A549 (cell line): ENCODE measurements at regions not wholly inside any gene's neighbourhood (a gene's known extent, or its start where the extent isn't known, plus 50 kb on each side); places are given as distances from the start of the nearest gene placed in this dataset.

Source experiments
- ATAC-seq, 2 experiments: fragments of 200-7000 bp in 1 of 2; fragments of >200 bp in 1 of 2; cut with Nextera tagmentation in 1 of 2; cut with Tn5 transposase in 1 of 2; 3 replicates each; pipeline versions ENCODE4 v1.8.0 to v1.9.1; 2018 to 2020; ENCODE audit warnings: mild to moderate bottlenecking in 1 of 2, moderate library complexity in 1 of 2
- CTCF ChIA-PET: fragments of 300-600 bp; sonication (Branson Sonifier 250); formaldehyde crosslinking; extraction: SDS; loops from one replicate; lab custom pipeline; 2021; ENCODE audit warnings: antibody characterized with exemption, inconsistent platforms; lab: Yijun Ruan, JAX
- POLR2A ChIA-PET: fragments of 350-600 bp; formaldehyde crosslinking; extraction: SDS; loops from one replicate; lab custom pipeline; 2021; ENCODE audit warnings: antibody characterized with exemption, inconsistent platforms; lab: Yijun Ruan, JAX
- DNase-seq, 2 experiments: peaks; one replicate each; pipeline versions ENCODE4 v3.0.0 to v3.0.0-alpha.2; 2011 to 2016; ENCODE audit warnings: low read depth in 1 of 2, low spot score in 1 of 2
- FAIRE-seq: peaks from 2 replicates; lab custom pipeline; 2011; peaks lifted over from hg19 to GRCh38; lab: Jason Lieb, UNC
- H3K27ac ChIP-seq, 2 experiments: fragments of >200 bp; sonication (Bioruptor Twin); formaldehyde crosslinking; 3 replicates each; pipeline ENCODE4 v1.5.1; 2016 to 2017
- H3K4me1 ChIP-seq: fragments of >200 bp; sonication (Bioruptor Twin); formaldehyde crosslinking; 3 replicates; pipeline ENCODE4 v1.6.1; 2016
- H3K4me2 ChIP-seq: fragments of >200 bp; sonication (Bioruptor Twin); formaldehyde crosslinking; 3 replicates; pipeline ENCODE4 v1.6.1; 2016
- H3K4me3 ChIP-seq: fragments of >200 bp; sonication (Bioruptor Twin); formaldehyde crosslinking; 3 replicates; pipeline ENCODE4 v1.5.1; 2016
- H3K9me3 ChIP-seq: fragments of >200 bp; sonication (Bioruptor Twin); formaldehyde crosslinking; 3 replicates; pipeline ENCODE4 v1.6.1; 2016
- ATOH8 ChIP-seq: fragments of 250-450 bp; sonication (Bioruptor Pico); IDR thresholded peaks from 2 replicates; pipeline ENCODE4 v1.5.0; 2020; ENCODE audit warnings: low read depth, mild to moderate bottlenecking, moderate library complexity
- CHD2 ChIP-seq: fragments of 150-350 bp; IDR thresholded peaks from 2 replicates; pipeline ENCODE4 v1.6.1; 2014; ENCODE audit warnings: low read length; ENCODE audit not compliant: partially characterized antibody
- CHD4 ChIP-seq: fragments of 200-600 bp; sonication (generic); IDR thresholded peaks from 2 replicates; pipeline ENCODE4 v1.6.1; 2016; ENCODE audit warnings: antibody characterized with exemption, mild to moderate bottlenecking, borderline replicate concordance
- CTCF ChIP-seq: fragments of >200 bp; sonication (Bioruptor Twin); formaldehyde crosslinking; IDR thresholded peaks from 3 replicates; pipeline ENCODE4 v1.5.1; 2016
- FOSB ChIP-seq: fragments of 250-450 bp; sonication (Bioruptor Pico); IDR thresholded peaks from 2 replicates; pipeline ENCODE4 v1.5.0; 2020; ENCODE audit warnings: mild to moderate bottlenecking, moderate library complexity
- FOSL2 ChIP-seq, 2 experiments: fragments of 450-650 bp in 1 of 2; fragments of >200 bp in 1 of 2; sonication (Bioruptor Twin) in 1 of 2; formaldehyde crosslinking; IDR thresholded peaks; 2 replicates each; pipeline versions ENCODE4 v1.5.0 to v1.6.1; 2016 to 2020; ENCODE audit warnings: mild to moderate bottlenecking in 1 of 2, moderate library complexity in 1 of 2
- FOXS1 ChIP-seq: fragments of 250-450 bp; sonication (Bioruptor Pico); IDR thresholded peaks from 2 replicates; pipeline ENCODE4 v1.5.0; 2020; ENCODE audit warnings: mild to moderate bottlenecking, moderate library complexity
- HOXA7 ChIP-seq: fragments of 250-450 bp; sonication (Bioruptor Pico); IDR thresholded peaks from 2 replicates; pipeline ENCODE4 v1.5.0; 2020; ENCODE audit warnings: mild to moderate bottlenecking, moderate library complexity
- KDM1A ChIP-seq: fragments of 200-600 bp; sonication (generic); IDR thresholded peaks from 2 replicates; pipeline ENCODE4 v1.6.1; 2016; ENCODE audit warnings: low read depth, mild to moderate bottlenecking
- MAZ ChIP-seq: fragments of 150-350 bp; IDR thresholded peaks from 2 replicates; pipeline ENCODE4 v1.6.1; 2014; ENCODE audit warnings: antibody characterized with exemption, low read depth, low read length, borderline replicate concordance
- MYC ChIP-seq: IDR thresholded peaks from 2 replicates; pipeline ENCODE4 v1.6.1; 2012; ENCODE audit warnings: mild to moderate bottlenecking, inconsistent platforms, low read length, improper control_type of control experiment, borderline replicate concordance
- PHF8 ChIP-seq: fragments of 200-600 bp; sonication (generic); IDR thresholded peaks from 2 replicates; pipeline ENCODE4 v1.6.1; 2016; ENCODE audit warnings: low read depth, mild to moderate bottlenecking, antibody characterized with exemption, moderate library complexity, borderline replicate concordance
- RAD21 ChIP-seq, 2 experiments: fragments of >200 bp in 1 of 2; sonication (Bioruptor Twin) in 1 of 2; formaldehyde crosslinking in 1 of 2; IDR thresholded peaks in 1 of 2; conservative IDR thresholded peaks in 1 of 2; 2 replicates in 1 of 2; 3 replicates in 1 of 2; pipeline ENCODE4 v1.6.1; 2012 to 2018; ENCODE audit warnings: inconsistent platforms in 1 of 2
- REST ChIP-seq: fragments of 200-600 bp; sonication (generic); IDR thresholded peaks from 2 replicates; pipeline ENCODE4 v1.6.1; 2016; ENCODE audit warnings: antibody characterized with exemption, mild to moderate bottlenecking, moderate library complexity
- RFX5 ChIP-seq: fragments of 450-650 bp; IDR thresholded peaks from 2 replicates; pipeline ENCODE4 v1.7.1; 2014; ENCODE audit warnings: antibody characterized with exemption, mild to moderate bottlenecking, moderate library complexity
- SMC3 ChIP-seq: fragments of >200 bp; sonication (Bioruptor Twin); formaldehyde crosslinking; IDR thresholded peaks from 3 replicates; pipeline ENCODE4 v1.6.1; 2018; ENCODE audit warnings: inconsistent platforms
- ZC3H11A ChIP-seq: fragments of 450-650 bp; IDR thresholded peaks from 2 replicates; pipeline ENCODE4 v1.6.1; 2014; ENCODE audit warnings: antibody characterized with exemption, mild to moderate bottlenecking
- WGBS: methylation state at CpG from one replicate; pipeline ENCODE4 v1.1.6; 2017; ENCODE audit errors: missing lambda C conversion rate; 5-methylcytosine and 5-hydroxymethylcytosine counted together
- TF ChIP-seq, protein P1 (sequence below): fragments of 250-450 bp; sonication (Bioruptor Pico); IDR thresholded peaks from 2 replicates; pipeline ENCODE4 v1.5.0; 2021; ENCODE audit warnings: mild to moderate bottlenecking, moderate library complexity, borderline replicate concordance
- TF ChIP-seq, protein P2 (sequence below): fragments of >200 bp; sonication (Bioruptor Twin); formaldehyde crosslinking; IDR thresholded peaks from 3 replicates; pipeline ENCODE4 v1.6.1; 2016
- TF ChIP-seq, protein P3 (sequence below): fragments of 150-350 bp; IDR thresholded peaks from 2 replicates; pipeline ENCODE4 v1.6.1; 2014; ENCODE audit warnings: low read depth, mild to moderate bottlenecking, low read length
- TF ChIP-seq, protein P4 (sequence below): IDR thresholded peaks from 2 replicates; pipeline ENCODE4 v1.6.1; 2012

GRCh38 chrX:137483554-137483953, 82.4 kb upstream of the ZIC3 start:
- no peaks in the 10 kb centered on the region for H3K4me1 ChIP-seq
- DNase-seq (no peak), FAIRE-seq (no peak), ATAC-seq (no peak)
- CTCF ChIA-PET: no interaction called here
- TF ChIP-seq CHD4: no peak
- TF ChIP-seq FOSB (CRISPR knock-in tag): no peak
- TF ChIP-seq, protein P1, sequence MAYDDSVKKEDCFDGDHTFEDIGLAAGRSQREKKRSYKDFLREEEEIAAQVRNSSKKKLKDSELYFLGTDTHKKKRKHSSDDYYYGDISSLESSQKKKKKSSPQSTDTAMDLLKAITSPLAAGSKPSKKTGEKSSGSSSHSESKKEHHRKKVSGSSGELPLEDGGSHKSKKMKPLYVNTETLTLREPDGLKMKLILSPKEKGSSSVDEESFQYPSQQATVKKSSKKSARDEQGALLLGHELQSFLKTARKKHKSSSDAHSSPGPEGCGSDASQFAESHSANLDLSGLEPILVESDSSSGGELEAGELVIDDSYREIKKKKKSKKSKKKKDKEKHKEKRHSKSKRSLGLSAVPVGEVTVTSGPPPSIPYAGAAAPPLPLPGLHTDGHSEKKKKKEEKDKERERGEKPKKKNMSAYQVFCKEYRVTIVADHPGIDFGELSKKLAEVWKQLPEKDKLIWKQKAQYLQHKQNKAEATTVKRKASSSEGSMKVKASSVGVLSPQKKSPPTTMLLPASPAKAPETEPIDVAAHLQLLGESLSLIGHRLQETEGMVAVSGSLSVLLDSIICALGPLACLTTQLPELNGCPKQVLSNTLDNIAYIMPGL (CRISPR knock-in tag): no peak
- TF ChIP-seq FOSL2 (IDR thresholded peaks at IDR 0.05): no peak
- no peak for TF ChIP-seq FOSL2 (CRISPR knock-in tag; IDR thresholded peaks at IDR 0.05)
- TF ChIP-seq KDM1A: no peak
- TF ChIP-seq SMC3: no peak
- TF ChIP-seq FOXS1 (CRISPR knock-in tag): no peak
- POLR2A ChIA-PET: no interaction called here
- no peaks in the 10 kb centered on the region for H3K9me3 ChIP-seq
- H3K4me2 ChIP-seq: no peak overlapping the region
- no peak overlapping the region for H3K27ac ChIP-seq
- H3K4me3 ChIP-seq: no peak overlapping the region

- POLR2A ChIA-PET: no interaction called here
- CTCF ChIA-PET: no interaction called here
- DNase-seq: no peak
- 2% methylated on average over 2 of the region's 2 CpGs for WGBS
- H3K27ac ChIP-seq: no peak overlapping the region
- no peaks in the 10 kb centered on the region for H3K4me1 ChIP-seq
- ATAC-seq: no peak
- no peak overlapping the region for H3K4me2 ChIP-seq
- no peak for TF ChIP-seq MAZ
- TF ChIP-seq MYC: no peak
- no peak for TF ChIP-seq SMC3
- TF ChIP-seq RFX5: no peak
- TF ChIP-seq HOXA7: no peak
- TF ChIP-seq KDM1A: no peak
- H3K4me3 ChIP-seq: no peak overlapping the region
- H3K9me3 ChIP-seq: no peaks in the 10 kb centered on the region
- no peak for FAIRE-seq
Observed at GRCh38 chrX:137482136-137482535, 83.8 kb upstream of the ZIC3 start.

DNA sequence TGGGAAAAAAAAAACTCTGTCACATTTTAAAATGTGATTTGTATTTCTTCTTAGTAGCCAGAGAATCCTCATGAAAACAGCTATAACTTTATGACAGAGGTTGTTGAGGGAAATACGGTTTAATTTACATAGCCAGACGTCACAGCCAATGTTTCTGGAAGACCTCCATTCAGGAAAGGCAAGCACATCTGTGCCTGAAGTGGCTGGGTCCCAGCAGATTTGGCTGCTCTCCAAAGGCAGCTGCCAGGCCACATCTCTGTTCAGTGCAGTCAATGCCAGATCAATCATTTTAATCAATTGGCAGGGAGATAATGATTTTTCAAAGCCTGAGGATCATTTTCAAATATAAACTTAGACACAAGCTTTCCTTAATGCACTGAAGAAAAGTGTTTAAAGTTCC, 86.5 kb upstream of the ZIC3 start:
- ATAC-seq (no peak), DNase-seq (no peak), FAIRE-seq (no peak)
- H3K9me3 ChIP-seq: no peaks in the 10 kb centered on the region
- WGBS: 3% methylated on average over 2 of the region's 2 CpGs
- ChIA-PET POLR2A (no interaction called here), CTCF (no interaction called here)
- H3K4me2 ChIP-seq: no peak overlapping the region
- no peak overlapping the region for H3K27ac ChIP-seq
- no peaks in the 10 kb centered on the region for H3K4me1 ChIP-seq
- H3K4me3 ChIP-seq: no peak overlapping the region
- TF ChIP-seq REST (no peak), CTCF (no peak), PHF8 (no peak), SMC3 (no peak), FOSB (CRISPR knock-in tag) (no peak), ZC3H11A (no peak), CHD4 (no peak), ATOH8 (no peak), RAD21 (conservative IDR thresholded peaks at IDR 0.05 in 1 of 2, IDR thresholded peaks at IDR 0.05 in 1 of 2) (no peak), CHD2 (no peak)
- TF ChIP-seq, protein P2, sequence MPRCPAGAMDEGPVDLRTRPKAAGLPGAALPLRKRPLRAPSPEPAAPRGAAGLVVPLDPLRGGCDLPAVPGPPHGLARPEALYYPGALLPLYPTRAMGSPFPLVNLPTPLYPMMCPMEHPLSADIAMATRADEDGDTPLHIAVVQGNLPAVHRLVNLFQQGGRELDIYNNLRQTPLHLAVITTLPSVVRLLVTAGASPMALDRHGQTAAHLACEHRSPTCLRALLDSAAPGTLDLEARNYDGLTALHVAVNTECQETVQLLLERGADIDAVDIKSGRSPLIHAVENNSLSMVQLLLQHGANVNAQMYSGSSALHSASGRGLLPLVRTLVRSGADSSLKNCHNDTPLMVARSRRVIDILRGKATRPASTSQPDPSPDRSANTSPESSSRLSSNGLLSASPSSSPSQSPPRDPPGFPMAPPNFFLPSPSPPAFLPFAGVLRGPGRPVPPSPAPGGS: no peak
- TF ChIP-seq, protein P3, sequence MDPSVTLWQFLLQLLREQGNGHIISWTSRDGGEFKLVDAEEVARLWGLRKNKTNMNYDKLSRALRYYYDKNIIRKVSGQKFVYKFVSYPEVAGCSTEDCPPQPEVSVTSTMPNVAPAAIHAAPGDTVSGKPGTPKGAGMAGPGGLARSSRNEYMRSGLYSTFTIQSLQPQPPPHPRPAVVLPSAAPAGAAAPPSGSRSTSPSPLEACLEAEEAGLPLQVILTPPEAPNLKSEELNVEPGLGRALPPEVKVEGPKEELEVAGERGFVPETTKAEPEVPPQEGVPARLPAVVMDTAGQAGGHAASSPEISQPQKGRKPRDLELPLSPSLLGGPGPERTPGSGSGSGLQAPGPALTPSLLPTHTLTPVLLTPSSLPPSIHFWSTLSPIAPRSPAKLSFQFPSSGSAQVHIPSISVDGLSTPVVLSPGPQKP: no peak
- TF ChIP-seq, protein P4, sequence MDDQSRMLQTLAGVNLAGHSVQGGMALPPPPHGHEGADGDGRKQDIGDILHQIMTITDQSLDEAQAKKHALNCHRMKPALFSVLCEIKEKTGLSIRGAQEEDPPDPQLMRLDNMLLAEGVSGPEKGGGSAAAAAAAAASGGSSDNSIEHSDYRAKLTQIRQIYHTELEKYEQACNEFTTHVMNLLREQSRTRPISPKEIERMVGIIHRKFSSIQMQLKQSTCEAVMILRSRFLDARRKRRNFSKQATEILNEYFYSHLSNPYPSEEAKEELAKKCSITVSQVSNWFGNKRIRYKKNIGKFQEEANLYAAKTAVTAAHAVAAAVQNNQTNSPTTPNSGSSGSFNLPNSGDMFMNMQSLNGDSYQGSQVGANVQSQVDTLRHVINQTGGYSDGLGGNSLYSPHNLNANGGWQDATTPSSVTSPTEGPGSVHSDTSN: no peak
